KOPT-K1 (cell line): ENCODE measurements at regions not wholly inside any gene's neighbourhood (a gene's known extent, or its start where the extent isn't known, plus 50 kb on each side); places are given as distances from the start of the nearest gene placed in this dataset.

ENCODE experiments used
- H3K27ac ChIP-seq: fragments of 200-600 bp; sonication (generic); 2 replicates; pipeline ENCODE4 v1.5.1; 2016; ENCODE audit warnings: antibody characterized with exemption, mild to moderate bottlenecking, low read depth, low read length; ENCODE audit not compliant: poor library complexity, severe bottlenecking
- H3K36me3 ChIP-seq: fragments of 200-600 bp; sonication (generic); 2 replicates; pipeline ENCODE4 v1.5.1; 2017; ENCODE audit warnings: antibody characterized with exemption, mild to moderate bottlenecking, low read length, moderate library complexity; ENCODE audit not compliant: insufficient read depth
- H3K9me3 ChIP-seq: fragments of 200-600 bp; sonication (generic); 2 replicates; pipeline ENCODE4 v1.5.1; 2017; ENCODE audit warnings: antibody characterized with exemption, low read length, mild to moderate bottlenecking; ENCODE audit not compliant: insufficient read depth, poor library complexity, severe bottlenecking

DNA sequence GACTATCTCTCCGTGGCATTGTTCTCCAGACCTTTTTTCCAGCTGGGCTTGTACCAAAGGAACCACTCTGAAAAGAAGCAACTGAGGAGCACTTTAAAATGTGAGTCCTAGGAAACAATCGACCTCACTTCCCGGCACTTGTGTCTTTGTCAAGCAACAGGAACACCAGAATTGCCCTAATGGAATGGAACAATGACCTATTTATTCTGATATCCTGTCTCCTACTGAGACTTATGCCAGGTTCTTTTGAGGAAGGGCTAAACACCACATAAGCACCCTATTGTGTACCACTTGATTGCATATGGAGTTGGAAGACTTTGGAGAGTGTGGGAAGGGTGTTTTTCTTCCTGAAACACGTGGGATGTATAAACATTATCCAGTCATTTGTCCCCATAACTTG, 56.8 kb upstream of the TGFBR2 start:
- Histone ChIP-seq H3K9me3 (no peaks in the 10 kb centered on the region), H3K36me3 (no peaks in the 10 kb centered on the region), H3K27ac (no peak overlapping the region)

DNA sequence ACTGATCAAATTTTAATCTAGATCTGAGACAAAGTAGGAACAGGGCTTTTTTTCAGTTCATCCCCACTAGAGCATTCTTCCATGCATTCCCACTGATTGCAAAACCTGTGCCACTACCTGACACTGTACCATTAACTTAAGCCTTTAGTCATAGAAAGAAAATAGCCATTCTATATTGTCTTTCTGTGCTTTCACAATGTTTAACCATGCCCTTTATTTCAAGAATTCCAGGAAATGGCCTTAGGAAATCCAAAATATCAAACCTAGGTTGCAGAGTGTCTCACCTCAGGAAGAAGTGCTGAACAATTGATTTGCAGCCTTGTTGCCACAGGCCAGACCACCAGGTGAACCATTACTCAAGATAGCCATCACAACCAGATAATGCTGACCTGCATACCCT, 56.2 kb upstream of the TGFBR2 start:
- no peaks in the 10 kb centered on the region for H3K9me3 ChIP-seq
- no peak overlapping the region for H3K27ac ChIP-seq
- no peaks in the 10 kb centered on the region for H3K36me3 ChIP-seq

DNA sequence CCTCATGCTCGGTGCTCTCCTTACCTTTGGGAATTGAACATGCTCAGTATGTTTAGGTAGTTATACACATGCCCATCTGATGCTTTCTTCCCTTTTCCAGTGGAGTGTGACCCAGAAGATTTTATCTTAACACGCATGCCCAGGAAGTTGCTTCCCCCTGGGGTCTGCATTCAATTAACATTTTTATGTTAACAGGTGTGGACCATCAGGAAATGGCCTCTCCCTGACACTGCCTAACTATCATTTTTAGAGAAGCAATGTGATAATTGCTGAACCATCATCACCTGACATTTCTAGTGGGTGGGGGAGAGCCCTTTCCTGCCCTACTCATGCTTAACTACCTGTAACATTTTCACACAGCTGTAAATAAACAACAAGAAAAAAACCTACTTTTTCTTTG, 55.1 kb upstream of the TGFBR2 start:
- Histone ChIP-seq H3K27ac (no peak overlapping the region), H3K9me3 (no peaks in the 10 kb centered on the region), H3K36me3 (no peaks in the 10 kb centered on the region)

DNA sequence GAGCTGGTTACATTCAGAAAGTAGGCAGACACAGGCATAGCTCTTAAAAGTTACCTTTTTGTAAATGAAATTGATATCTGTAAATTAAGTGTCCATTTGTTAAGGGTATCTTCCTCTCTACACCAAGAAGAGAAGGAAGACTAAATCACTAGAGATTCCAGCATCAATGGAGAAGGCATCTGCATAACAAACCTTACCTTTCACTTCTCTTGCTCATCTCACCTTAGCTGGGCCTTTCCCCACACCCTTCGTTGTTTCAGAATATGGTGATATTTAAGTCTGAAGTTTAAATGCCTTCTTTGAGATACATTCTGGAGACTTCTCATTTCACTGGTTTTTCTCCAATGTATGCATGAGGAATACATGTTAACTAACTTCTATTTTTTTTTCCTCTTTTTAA, 54.5 kb upstream of the TGFBR2 start:
- H3K27ac ChIP-seq, result no peak overlapping the region
- H3K9me3 ChIP-seq, result no peaks in the 10 kb centered on the region
- H3K36me3 ChIP-seq, result no peaks in the 10 kb centered on the region

DNA sequence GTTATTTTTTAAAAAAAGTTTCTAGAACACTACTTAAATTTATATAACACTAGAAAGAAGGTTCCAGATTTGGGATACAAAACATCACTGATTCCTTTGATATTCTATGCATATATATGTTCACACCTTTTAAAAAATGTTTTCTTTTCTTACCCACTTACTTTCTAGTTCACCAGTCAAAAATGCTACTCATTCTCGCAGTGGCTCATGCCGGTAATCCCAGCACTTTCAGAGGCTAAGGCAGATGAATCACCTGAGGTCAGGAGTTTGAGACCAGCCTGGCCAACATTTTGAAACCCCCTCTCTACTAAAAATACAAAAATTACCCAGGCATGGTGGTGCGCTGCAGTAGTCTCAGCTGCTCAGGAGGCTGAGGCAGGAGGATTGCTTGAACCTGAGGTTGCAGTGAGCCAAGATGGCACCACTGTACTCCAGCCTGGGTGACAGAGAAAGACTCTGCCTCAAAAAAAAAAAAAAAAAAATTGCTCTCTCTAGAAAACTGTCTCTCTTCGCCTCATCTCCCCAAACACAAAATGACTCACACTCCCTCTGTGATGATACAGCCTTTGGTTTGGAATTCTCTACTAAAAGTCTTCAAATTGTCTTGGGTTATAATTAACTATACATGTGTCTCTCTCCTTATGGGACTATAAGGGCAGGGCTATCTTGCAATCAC, 52.6 kb upstream of the TGFBR2 start:
- H3K9me3 ChIP-seq, result no peaks in the 10 kb centered on the region
- H3K27ac ChIP-seq, result no peak overlapping the region
- H3K36me3 ChIP-seq, result no peaks in the 10 kb centered on the region

DNA sequence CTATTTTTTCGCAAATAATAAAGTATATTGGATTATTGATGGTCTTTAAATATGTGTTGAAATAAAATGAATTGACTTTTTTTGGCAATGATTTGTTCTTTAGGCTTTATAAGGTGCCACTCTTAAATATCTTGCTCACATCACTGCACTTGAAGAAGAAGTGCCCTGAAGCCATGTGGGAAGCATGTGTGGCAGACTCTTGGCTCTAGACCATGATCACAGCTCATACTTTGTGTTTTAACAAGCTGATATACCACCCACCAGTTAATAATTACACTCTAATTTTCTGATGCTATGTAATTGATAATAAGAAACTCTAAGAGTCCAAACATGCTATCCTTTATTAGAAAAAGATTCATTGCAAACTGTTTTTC, 52.1 kb upstream of the TGFBR2 start:
- no peak overlapping the region for H3K27ac ChIP-seq
- no peaks in the 10 kb centered on the region for H3K36me3 ChIP-seq
- no peaks in the 10 kb centered on the region for H3K9me3 ChIP-seq

DNA sequence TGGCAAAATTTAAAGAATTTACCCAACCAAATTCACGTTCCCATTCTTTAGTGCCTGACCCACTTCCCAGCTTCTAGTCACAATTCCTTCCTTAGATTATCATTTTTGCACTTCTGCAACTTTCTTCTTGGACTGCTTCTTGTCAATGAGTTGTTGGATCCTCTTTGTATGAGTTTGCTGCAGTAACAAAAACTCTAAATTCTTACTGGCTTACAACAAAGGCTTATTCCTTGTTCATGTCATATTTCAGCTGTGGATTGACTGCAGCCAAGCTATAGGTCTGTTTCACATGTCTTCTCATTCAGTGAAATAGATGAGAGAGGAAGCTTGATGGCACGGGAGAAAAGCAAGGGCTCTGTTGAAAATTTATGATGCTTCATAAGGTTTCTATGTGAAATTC, 50.4 kb upstream of the TGFBR2 start:
- no peak overlapping the region for H3K27ac ChIP-seq
- no peaks in the 10 kb centered on the region for H3K36me3 ChIP-seq
- no peaks in the 10 kb centered on the region for H3K9me3 ChIP-seq
